ENCODE measurements at regions not wholly inside any gene's neighbourhood (a gene's known extent, or its start where the extent isn't known, plus 50 kb on each side); places are given as distances from the start of the nearest gene placed in this dataset.

GRCh38 chr18:59051470-59052165 lies 88.1 kb upstream of the SEC11C start:
- no peaks in the 10 kb centered on the region for H3K36me3 ChIP-seq (ENCODE audit: insufficient read depth, low read length)
- H3K4me2 ChIP-seq (ENCODE audit: insufficient read depth, low read length) = peak overlapping the region; percentile 8
- no peaks in the 10 kb centered on the region for H3K9me3 ChIP-seq (ENCODE audit: low read depth, low read length)
- H3K4me1 ChIP-seq (ENCODE audit: insufficient read depth, low read length) = peaks cover 9% of the 10 kb centered on the region
- H3K27ac ChIP-seq (ENCODE audit: low read depth, low read length) = no peak overlapping the region
- no peak for TF ChIP-seq CTCF (IDR thresholded peaks at IDR 0.05; ENCODE audit: extremely low read depth, low read depth, low read length)
- no peaks in the 10 kb centered on the region for H3K27me3 ChIP-seq (ENCODE audit: insufficient read depth, low read length)
- no peaks in the 10 kb centered on the region for H4K20me1 ChIP-seq (ENCODE audit: insufficient read depth, low read length)
- no peak overlapping the region for H2AFZ ChIP-seq (ENCODE audit: low read length)
- peak; percentile 22 for DNase-seq (ENCODE audit: insufficient read length, low spot score, missing footprints)
- H3K4me3 ChIP-seq (ENCODE audit: insufficient read depth, low read length) = no peak overlapping the region
- H3K79me2 ChIP-seq (ENCODE audit: insufficient read depth, low read length) = no peaks in the 10 kb centered on the region

GRCh38 chr18:59052965-59053820 lies 86.5 kb upstream of the SEC11C start:
- DNase-seq (ENCODE audit: insufficient read length, low spot score, missing footprints) = no peak
- Histone ChIP-seq H3K9me3 (ENCODE audit: low read depth, low read length) (no peaks in the 10 kb centered on the region), H3K4me1 (ENCODE audit: insufficient read depth, low read length) (peaks cover 16% of the 10 kb centered on the region), H4K20me1 (ENCODE audit: insufficient read depth, low read length) (no peaks in the 10 kb centered on the region), H3K4me3 (ENCODE audit: insufficient read depth, low read length) (no peak overlapping the region), H3K79me2 (ENCODE audit: insufficient read depth, low read length) (no peaks in the 10 kb centered on the region), H3K27me3 (ENCODE audit: insufficient read depth, low read length) (no peaks in the 10 kb centered on the region), H3K4me2 (ENCODE audit: insufficient read depth, low read length) (no peak overlapping the region), H3K27ac (ENCODE audit: low read depth, low read length) (peak overlapping the region; percentile 24), H3K36me3 (ENCODE audit: insufficient read depth, low read length) (no peaks in the 10 kb centered on the region), H2AFZ (ENCODE audit: low read length) (no peak overlapping the region)
- no peak for TF ChIP-seq CTCF (IDR thresholded peaks at IDR 0.05; ENCODE audit: extremely low read depth, low read depth, low read length)

- Histone ChIP-seq H3K27ac (ENCODE audit: low read depth, low read length) (no peak overlapping the region), H2AFZ (ENCODE audit: low read length) (no peak overlapping the region), H3K27me3 (ENCODE audit: insufficient read depth, low read length) (no peaks in the 10 kb centered on the region), H3K9me3 (ENCODE audit: low read depth, low read length) (no peaks in the 10 kb centered on the region), H3K36me3 (ENCODE audit: insufficient read depth, low read length) (no peaks in the 10 kb centered on the region), H3K79me2 (ENCODE audit: insufficient read depth, low read length) (no peaks in the 10 kb centered on the region), H4K20me1 (ENCODE audit: insufficient read depth, low read length) (no peaks in the 10 kb centered on the region), H3K4me2 (ENCODE audit: insufficient read depth, low read length) (no peak overlapping the region), H3K4me3 (ENCODE audit: insufficient read depth, low read length) (no peak overlapping the region), H3K4me1 (ENCODE audit: insufficient read depth, low read length) (peaks cover 19% of the 10 kb centered on the region)
- no peak for DNase-seq (ENCODE audit: insufficient read length, low spot score, missing footprints)
- no peak for TF ChIP-seq CTCF (IDR thresholded peaks at IDR 0.05; ENCODE audit: extremely low read depth, low read depth, low read length)
Observed at GRCh38 chr18:59054496-59055287, 85.0 kb upstream of the SEC11C start.

All from osteoblast (primary cell).